Activated CD8-positive, alpha-beta memory T cell treated with anti-CD3 and anti-CD28 coated beads for 36 hours (primary cell): ENCODE measurements at regions not wholly inside any gene's neighbourhood (a gene's known extent, or its start where the extent isn't known, plus 50 kb on each side); places are given as distances from the start of the nearest gene placed in this dataset.
"Not testable (repeated sequence)": the region's sequence is repeated elsewhere in the genome, so short reads cannot be mapped to it uniquely, and the experiment has no call there.

Experiments used
- CTCF ChIA-PET: fragments of 350-600 bp; sonication (Branson Sonifier 250); formaldehyde crosslinking; loops from one replicate; lab custom pipeline; 2021; ENCODE audit warnings: antibody characterized with exemption; lab: Charles Lee
- POLR2A ChIA-PET: fragments of 350-600 bp; sonication (Branson Sonifier 250); formaldehyde crosslinking; loops from one replicate; lab custom pipeline; 2021; ENCODE audit warnings: antibody characterized with exemption; lab: Charles Lee

DNA sequence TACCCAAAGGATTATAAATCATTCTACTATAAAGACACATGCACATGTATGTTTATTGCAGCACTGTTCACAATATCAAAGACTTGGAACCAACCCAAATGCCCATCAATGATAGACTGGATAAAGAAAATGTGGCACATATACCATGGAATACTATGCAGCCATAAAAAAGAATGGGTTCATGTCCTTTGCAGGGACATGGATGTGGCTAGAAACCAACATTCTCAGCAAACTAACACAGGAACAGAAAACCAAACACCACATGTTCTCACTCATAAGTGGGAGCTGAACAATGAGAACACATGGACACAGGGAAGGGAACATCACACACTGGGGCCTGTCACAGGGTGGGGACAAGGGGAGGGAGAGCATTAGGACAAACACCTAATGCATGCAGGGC lies 145.9 kb upstream of the RFC3 start:
- POLR2A ChIA-PET, CTCF ChIA-PET: not testable (repeated sequence)

GRCh38 chr13:33676045-33676989 lies 141.6 kb upstream of the RFC3 start:
- ChIA-PET POLR2A (no interaction called here), CTCF (no interaction called here)

GRCh38 chr13:33677215-33677614 lies 140.7 kb upstream of the RFC3 start:
- ChIA-PET POLR2A (no interaction called here), CTCF (interaction anchor here (2.3 kb wide), 1 partner anchor 40 kb away, joined by 5 read pairs; no protein-coding TSS in a partner anchor)

- ChIA-PET POLR2A (interaction anchor here (0.6 to 0.7 kb wide), 2 partner anchors 40 to 69 kb away, joined by 3 to 5 read pairs; no protein-coding TSS in a partner anchor), CTCF (interaction anchor here (0.8 to 2.3 kb wide), 3 partner anchors 22 to 135 kb away, joined by 3 to 10 read pairs (median 5); no protein-coding TSS in a partner anchor)
These were observed 139.9 kb upstream of the RFC3 start for GRCh38 chr13:33678084-33678483.

- POLR2A ChIA-PET, result interaction anchor here (0.6 to 1.9 kb wide), 6 partner anchors 35 to 136 kb away, joined by 3 to 8 read pairs (median 4); no protein-coding TSS in a partner anchor
- CTCF ChIA-PET, result interaction anchor here (0.6 to 2.3 kb wide), 7 partner anchors 12 to 136 kb away, joined by 3 to 10 read pairs (median 3); no protein-coding TSS in a partner anchor
These were observed 138.9 kb upstream of the RFC3 start for GRCh38 chr13:33678906-33679657.

DNA sequence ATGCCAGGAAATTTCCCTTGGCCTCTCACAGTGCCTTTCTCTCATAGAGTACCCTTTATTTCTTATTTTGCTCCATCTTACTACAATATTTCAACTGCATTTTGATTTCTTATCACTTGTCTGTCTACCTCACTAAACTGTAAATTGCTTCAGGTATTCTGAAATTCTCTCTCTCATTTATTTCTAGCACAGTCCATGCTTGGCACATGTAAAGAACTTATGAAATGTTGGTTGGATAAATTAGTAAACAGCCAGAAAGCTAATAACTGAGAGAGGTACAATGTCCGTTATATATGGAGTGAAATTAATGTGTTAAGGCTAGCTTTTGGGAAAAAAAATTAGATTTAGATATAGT lies 138.3 kb upstream of the RFC3 start:
- CTCF ChIA-PET, result interaction anchor here (0.6 to 2.3 kb wide), 6 partner anchors 13 to 136 kb away, joined by 3 to 10 read pairs (median 4); no protein-coding TSS in a partner anchor
- POLR2A ChIA-PET, result interaction anchor here (0.6 to 1.9 kb wide), 6 partner anchors 36 to 548 kb away, joined by 3 to 8 read pairs (median 4); no protein-coding TSS in a partner anchor

DNA sequence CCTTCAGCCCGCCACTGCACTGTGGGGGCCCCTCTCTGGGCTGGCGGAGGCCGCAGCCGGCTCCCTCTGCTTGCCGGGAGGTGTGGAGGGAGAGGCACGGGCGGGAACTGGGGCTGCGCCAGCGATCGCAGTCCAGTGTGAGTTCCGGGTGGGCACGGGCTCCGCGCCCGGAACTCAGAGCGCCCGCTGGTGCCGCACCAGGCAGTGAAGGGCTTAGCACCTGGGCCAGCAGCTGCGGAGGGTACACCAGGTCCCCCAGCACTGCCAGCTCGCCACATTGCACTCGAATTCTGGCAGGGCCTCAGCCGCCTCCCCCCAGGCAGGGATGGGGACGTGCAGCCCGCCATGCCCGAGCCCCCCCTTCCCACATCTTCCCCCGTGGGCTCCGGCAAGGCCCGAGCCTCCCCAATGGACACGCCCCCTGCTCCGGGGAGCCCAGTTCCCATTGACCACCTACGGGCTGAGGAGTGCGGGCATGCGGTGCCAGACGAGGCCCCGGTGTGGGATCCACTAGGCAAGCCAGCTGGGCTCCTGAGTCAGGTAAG lies 135.9 kb upstream of the RFC3 start:
- ChIA-PET POLR2A (no interaction called here), CTCF (no interaction called here)

DNA sequence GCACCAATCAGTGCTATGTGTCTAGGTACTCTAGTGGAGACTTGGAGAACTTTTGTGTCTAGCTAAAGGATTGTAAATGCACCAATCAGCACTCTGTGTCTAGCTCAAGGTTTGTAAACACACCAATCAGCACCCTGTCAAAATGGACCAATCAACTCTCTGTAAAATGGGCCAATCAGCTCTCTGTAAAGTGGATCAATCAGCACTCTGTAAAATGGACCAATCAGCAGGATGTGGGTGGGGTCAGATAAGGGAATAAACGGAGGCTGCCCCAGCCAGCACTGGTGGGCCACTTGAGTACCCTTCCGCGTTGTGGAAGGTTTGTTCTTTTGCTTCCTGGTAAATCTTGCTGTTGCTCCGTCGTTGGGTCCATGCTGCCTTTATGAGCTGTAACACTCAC lies 135.3 kb upstream of the RFC3 start:
- POLR2A ChIA-PET, CTCF ChIA-PET: not testable (repeated sequence)

DNA sequence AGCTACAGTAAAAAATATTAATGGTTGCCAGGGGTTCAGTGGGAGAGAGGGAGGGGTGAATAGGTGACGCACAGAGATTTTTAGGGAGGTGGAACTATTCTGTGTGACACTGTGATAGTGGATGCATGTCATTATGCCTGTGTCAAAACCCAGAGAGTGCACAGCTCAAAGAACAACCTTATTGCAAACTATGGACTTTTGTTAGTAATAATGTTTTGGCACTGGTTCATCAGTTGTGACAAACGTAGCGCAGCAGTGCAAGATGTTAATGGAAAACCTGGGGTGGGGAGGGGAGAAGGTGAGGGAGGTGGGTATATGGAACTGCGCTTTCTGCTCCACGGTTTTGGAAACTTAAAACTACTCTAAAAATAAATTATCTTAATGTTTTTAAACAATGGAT lies 134.6 kb upstream of the RFC3 start:
- ChIA-PET POLR2A (no interaction called here), CTCF (no interaction called here)

GRCh38 chr13:33684874-33685273 lies 133.1 kb upstream of the RFC3 start:
- ChIA-PET POLR2A (no interaction called here), CTCF (no interaction called here)

DNA sequence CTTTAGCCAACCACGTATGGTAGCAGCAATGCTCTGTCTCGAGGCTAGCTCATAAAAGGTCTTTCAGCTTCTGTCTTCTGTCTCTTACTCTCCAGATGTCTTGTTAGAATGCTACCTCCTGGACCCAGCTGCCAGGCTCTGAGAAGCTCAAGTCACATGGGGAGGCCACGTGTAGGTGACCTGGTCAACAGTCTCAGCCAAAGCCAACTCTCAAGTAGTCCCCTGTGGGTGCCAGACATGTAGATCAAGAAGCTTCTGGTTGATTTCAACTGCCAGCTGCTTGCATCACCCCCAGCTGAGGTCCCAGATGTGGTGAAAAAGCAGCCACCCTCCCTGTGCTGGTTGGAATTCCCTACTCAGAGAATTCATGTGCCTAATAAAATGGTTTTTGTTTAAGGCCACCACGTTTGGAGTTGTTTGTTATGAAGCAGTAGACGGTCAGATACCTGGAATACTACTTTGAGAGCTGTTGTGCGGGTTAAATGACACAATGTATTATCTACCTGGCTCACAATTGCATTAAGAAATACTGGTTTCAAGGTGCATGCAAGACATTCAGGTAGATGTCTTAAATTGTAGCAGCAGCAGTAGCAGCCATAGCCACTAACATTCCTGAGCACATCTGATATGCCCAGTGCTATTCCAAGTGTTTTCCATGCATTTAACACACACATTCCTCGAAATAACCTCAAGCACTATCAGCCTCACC lies 131.0 kb upstream of the RFC3 start:
- POLR2A ChIA-PET, result interaction anchor here (0.6 kb wide), 1 partner anchor 152 kb away, joined by 3 read pairs; no protein-coding TSS in a partner anchor
- CTCF ChIA-PET, result no interaction called here

- ChIA-PET CTCF (interaction anchor here (0.6 to 0.8 kb wide), 2 partner anchors 32 to 1473 kb away, joined by 3 read pairs; no protein-coding TSS in a partner anchor), POLR2A (no interaction called here)
These were observed 127.6 kb upstream of the RFC3 start for GRCh38 chr13:33690354-33690753.

- ChIA-PET POLR2A (no interaction called here), CTCF (no interaction called here)
These were observed 126.0 kb upstream of the RFC3 start for GRCh38 chr13:33691980-33692379.

GRCh38 chr13:33692531-33692930 lies 125.4 kb upstream of the RFC3 start:
- ChIA-PET POLR2A (no interaction called here), CTCF (no interaction called here)

GRCh38 chr13:33694546-33694945 lies 123.4 kb upstream of the RFC3 start:
- POLR2A ChIA-PET, result no interaction called here

GRCh38 chr13:33696530-33696929 lies 121.4 kb upstream of the RFC3 start:
- CTCF ChIA-PET, result no interaction called here
- POLR2A ChIA-PET, result no interaction called here

More at GRCh38 chr13:33694546-33694945, 123.4 kb upstream of the RFC3 start:
- CTCF ChIA-PET, result no interaction called here

- ChIA-PET CTCF (interaction anchor here (1.0 kb wide), 1 partner anchor 32 kb away, joined by 3 read pairs; no protein-coding TSS in a partner anchor), POLR2A (no interaction called here)
These were observed 120.0 kb upstream of the RFC3 start for GRCh38 chr13:33697926-33698325.

GRCh38 chr13:33707449-33707848 lies 110.5 kb upstream of the RFC3 start:
- ChIA-PET POLR2A (no interaction called here), CTCF (no interaction called here)

GRCh38 chr13:33710924-33711323 lies 107.0 kb upstream of the RFC3 start:
- POLR2A ChIA-PET, result no interaction called here

More at GRCh38 chr13:33710924-33711323, 107.0 kb upstream of the RFC3 start:
- CTCF ChIA-PET, result no interaction called here
